Gastroesophageal sphincter (tissue), 3 donors: ENCODE measurements at regions not wholly inside any gene's neighbourhood (a gene's known extent, or its start where the extent isn't known, plus 50 kb on each side); places are given as distances from the start of the nearest gene placed in this dataset.

Source experiments
- POLR2A ChIP-seq, 2 donors: fragments of 450-650 bp; IDR thresholded peaks; one replicate each; pipeline ENCODE4 v1.6.1; 2017; ENCODE audit warnings: antibody characterized with exemption in 2 of 2, mild to moderate bottlenecking in 2 of 2, moderate library complexity in 1 of 2
- TF ChIP-seq, protein P1 (sequence below), 4 experiments: fragments of 200-600 bp in 2 of 4; fragments of 450-650 bp in 2 of 4; sonication (generic) in 1 of 4; IDR thresholded peaks; one replicate each; pipeline ENCODE4 v1.5.1; 2017 to 2019; ENCODE audit warnings: antibody characterized with exemption in 4 of 4, mild to moderate bottlenecking in 2 of 4, moderate library complexity in 2 of 4

- TF ChIP-seq POLR2A (IDR thresholded peaks at IDR 0.05) = no peak
- TF ChIP-seq, protein P1, sequence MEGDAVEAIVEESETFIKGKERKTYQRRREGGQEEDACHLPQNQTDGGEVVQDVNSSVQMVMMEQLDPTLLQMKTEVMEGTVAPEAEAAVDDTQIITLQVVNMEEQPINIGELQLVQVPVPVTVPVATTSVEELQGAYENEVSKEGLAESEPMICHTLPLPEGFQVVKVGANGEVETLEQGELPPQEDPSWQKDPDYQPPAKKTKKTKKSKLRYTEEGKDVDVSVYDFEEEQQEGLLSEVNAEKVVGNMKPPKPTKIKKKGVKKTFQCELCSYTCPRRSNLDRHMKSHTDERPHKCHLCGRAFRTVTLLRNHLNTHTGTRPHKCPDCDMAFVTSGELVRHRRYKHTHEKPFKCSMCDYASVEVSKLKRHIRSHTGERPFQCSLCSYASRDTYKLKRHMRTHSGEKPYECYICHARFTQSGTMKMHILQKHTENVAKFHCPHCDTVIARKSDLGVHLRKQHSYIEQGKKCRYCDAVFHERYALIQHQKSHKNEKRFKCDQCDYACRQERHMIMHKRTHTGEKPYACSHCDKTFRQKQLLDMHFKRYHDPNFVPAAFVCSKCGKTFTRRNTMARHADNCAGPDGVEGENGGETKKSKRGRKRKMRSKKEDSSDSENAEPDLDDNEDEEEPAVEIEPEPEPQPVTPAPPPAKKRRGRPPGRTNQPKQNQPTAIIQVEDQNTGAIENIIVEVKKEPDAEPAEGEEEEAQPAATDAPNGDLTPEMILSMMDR (IDR thresholded peaks at IDR 0.05) = no peak
These were observed 72.9 kb downstream of the HDGFL1 start for GRCh38 chr6:22642254-22642653.
